ENCODE measurements at regions not wholly inside any gene's neighbourhood (a gene's known extent, or its start where the extent isn't known, plus 50 kb on each side); places are given as distances from the start of the nearest gene placed in this dataset.
"Not testable (repeated sequence)": the region's sequence is repeated elsewhere in the genome, so short reads cannot be mapped to it uniquely, and the experiment has no call there.

GRCh38 chr13:89082623-89083022 lies 1411.5 kb downstream of the SLITRK5 start:
- no peak for DNase-seq

GRCh38 chr13:89088107-89088506 lies 1416.9 kb downstream of the SLITRK5 start:
- DNase-seq: peak; percentile 13

- no peak for DNase-seq
These were observed 1426.8 kb downstream of the SLITRK5 start for GRCh38 chr13:89097994-89098393.

- no peak for DNase-seq
These were observed 1442.6 kb downstream of the SLITRK5 start for GRCh38 chr13:89113744-89114143.

- DNase-seq: no peak
These were observed 1444.1 kb downstream of the SLITRK5 start for GRCh38 chr13:89115307-89115706.

GRCh38 chr13:89136678-89137077 lies 1465.5 kb downstream of the SLITRK5 start:
- no peak for DNase-seq

GRCh38 chr13:89150362-89150761 lies 1479.2 kb downstream of the SLITRK5 start:
- DNase-seq: no peak

GRCh38 chr13:89153941-89154340 lies 1482.8 kb downstream of the SLITRK5 start:
- DNase-seq: no peak

- DNase-seq: peak; percentile 98
These were observed 1491.9 kb downstream of the SLITRK5 start for GRCh38 chr13:89163096-89163495.

- no peak for DNase-seq
These were observed 1494.5 kb downstream of the SLITRK5 start for GRCh38 chr13:89165685-89166084.

GRCh38 chr13:89169951-89170350 lies 1498.8 kb downstream of the SLITRK5 start:
- DNase-seq: no peak

- DNase-seq: no peak
These were observed 1509.9 kb downstream of the SLITRK5 start for GRCh38 chr13:89181041-89181440.

- DNase-seq: no peak
These were observed 1528.0 kb downstream of the SLITRK5 start for GRCh38 chr13:89199138-89199537.

GRCh38 chr13:89204435-89204834 lies 1533.3 kb downstream of the SLITRK5 start:
- DNase-seq: no peak

GRCh38 chr13:89205856-89206520 lies 1534.8 kb downstream of the SLITRK5 start:
- no peak for DNase-seq

- DNase-seq: peak; percentile 90
These were observed 1541.0 kb downstream of the SLITRK5 start for GRCh38 chr13:89212186-89212585.

GRCh38 chr13:89214185-89214584 lies 1543.0 kb downstream of the SLITRK5 start:
- no peak for DNase-seq

- DNase-seq: not testable (repeated sequence)
These were observed 1544.1 kb downstream of the SLITRK5 start for GRCh38 chr13:89215319-89215718.

GRCh38 chr13:89217813-89218212 lies 1546.6 kb downstream of the SLITRK5 start:
- no peak for DNase-seq

GRCh38 chr13:89221557-89222158 lies 1550.5 kb downstream of the SLITRK5 start:
- no peak for DNase-seq

- DNase-seq: no peak
These were observed 1556.2 kb downstream of the SLITRK5 start for GRCh38 chr13:89227356-89227755.

GRCh38 chr13:89238496-89238895 lies 1567.3 kb downstream of the SLITRK5 start:
- DNase-seq: no peak

- peak; percentile 68 for DNase-seq
These were observed 1568.4 kb downstream of the SLITRK5 start for GRCh38 chr13:89239361-89240127.

- no peak for DNase-seq
These were observed 1584.8 kb downstream of the SLITRK5 start for GRCh38 chr13:89255844-89256406.
